GM12892 (cell line): ENCODE measurements at regions not wholly inside any gene's neighbourhood (a gene's known extent, or its start where the extent isn't known, plus 50 kb on each side); places are given as distances from the start of the nearest gene placed in this dataset.

Source experiments
- POLR2A ChIP-seq: IDR thresholded peaks from 2 replicates; pipeline ENCODE4 v1.6.1; 2011; ENCODE audit warnings: low read depth, low read length, control low read depth
- POLR2AphosphoS5 ChIP-seq: IDR thresholded peaks from 2 replicates; pipeline ENCODE4 v1.6.1; 2011; ENCODE audit warnings: low read depth, low read length, control low read depth
- TAF1 ChIP-seq: IDR thresholded peaks from 2 replicates; pipeline ENCODE4 v1.6.1; 2011; ENCODE audit warnings: low read depth, mild to moderate bottlenecking, control low read depth, low read length, borderline replicate concordance

DNA sequence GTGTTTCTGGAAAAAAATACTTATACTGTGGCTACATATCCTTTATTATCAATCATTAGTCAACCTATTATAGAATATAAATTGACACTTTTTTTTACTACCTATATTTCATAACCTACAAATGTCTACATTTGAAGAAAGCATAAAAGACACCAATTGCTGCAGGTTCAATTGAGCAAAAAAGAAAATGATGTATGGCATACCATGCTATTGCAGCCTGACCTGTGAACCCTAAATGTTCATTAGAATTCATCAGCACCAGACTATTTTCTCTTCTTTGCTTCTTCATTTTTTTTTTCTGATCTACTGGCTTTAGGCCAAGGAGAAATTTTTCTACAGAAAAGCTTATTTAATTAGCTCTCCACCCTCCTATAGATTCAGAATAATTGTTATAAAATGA lies 1628.2 kb upstream of the IGFBP7 start:
- TF ChIP-seq TAF1 (no peak), POLR2A (no peak), POLR2AphosphoS5 (no peak)
